GM18508 (cell line): ENCODE measurements at regions not wholly inside any gene's neighbourhood (a gene's known extent, or its start where the extent isn't known, plus 50 kb on each side); places are given as distances from the start of the nearest gene placed in this dataset.

Source experiments
- ATAC-seq: cut with Tn5 transposase; IDR thresholded peaks from one replicate; pipeline ENCODE4 v1.9.1; 2021; ENCODE audit warnings: moderate number of reproducible peaks; ENCODE audit not compliant: insufficient read depth, unreplicated experiment

DNA sequence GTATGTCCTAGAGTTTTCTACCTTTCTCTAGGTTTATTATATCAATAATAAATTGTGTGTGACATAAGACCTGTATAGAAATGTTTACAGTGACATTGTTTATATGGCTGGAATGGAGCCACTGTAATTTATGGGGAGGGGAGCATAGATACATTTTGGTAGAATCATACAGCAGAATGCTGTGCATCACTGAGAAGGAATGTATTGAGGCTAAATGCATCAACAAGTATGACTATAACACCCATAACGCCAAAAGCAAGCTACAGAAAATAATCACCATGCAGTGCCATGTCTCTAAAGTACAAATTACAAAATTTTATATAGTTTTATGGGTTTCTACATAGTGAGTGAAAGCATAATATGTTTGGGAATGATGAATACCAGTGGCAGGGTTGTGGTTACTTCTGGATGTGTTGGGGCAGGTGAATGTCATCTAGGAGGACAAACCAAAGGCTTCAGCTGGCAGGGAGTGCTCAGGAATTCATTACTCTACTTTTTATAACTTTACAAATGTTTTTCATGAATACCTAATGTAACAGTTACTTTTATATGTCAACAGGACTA is 226.0 kb upstream of the NETO1 start:
- ATAC-seq = no peak

DNA sequence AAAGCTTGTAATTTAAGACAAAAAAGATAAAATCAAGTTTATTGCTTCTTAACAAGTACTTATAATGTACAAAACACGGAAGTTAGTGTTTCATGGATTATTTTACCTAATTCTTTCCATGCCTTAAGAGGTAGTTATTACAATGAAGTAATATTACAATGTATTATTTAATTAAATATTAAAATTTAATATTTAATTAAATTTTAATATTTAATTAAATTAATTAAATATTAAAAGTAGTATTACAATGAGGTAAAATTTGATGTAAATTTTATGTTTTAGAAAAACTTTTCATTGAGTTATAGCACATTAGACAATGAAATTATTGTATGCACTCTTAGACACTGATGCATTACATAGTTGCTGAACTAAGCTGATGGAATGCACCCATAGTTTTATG is 220.7 kb upstream of the NETO1 start:
- no peak for ATAC-seq

DNA sequence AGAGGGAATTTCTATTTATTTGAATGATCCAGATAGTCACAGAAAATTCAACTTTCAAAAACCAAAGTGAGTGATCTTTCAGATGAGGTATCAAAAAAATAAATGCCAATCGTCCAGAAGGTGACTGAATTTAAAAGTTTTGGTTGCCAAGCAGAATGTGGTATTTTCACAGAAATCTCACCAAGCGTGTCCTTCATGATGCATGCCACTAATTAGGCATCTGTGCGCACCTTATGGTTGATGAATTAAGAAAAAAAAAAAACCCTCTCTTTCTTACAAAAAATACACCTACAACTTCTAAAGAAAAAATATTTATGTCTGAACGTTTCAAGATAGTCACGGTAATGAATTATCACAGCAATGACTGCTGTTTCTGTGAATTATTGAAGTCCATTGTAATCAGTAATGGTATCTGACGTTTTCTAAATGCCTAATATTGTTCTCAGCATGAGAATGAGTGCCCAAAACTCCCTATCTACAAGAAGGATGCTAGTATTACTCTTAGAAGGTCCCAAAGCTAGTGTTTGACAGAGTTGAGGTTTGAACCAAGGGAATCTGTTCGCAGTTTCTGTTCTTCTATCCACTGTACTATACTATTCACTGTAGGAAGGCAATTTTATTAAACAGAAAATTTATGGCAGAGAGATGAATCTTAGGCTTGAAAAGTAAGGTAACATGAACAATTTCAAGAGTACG is 219.6 kb upstream of the NETO1 start:
- no peak for ATAC-seq

DNA sequence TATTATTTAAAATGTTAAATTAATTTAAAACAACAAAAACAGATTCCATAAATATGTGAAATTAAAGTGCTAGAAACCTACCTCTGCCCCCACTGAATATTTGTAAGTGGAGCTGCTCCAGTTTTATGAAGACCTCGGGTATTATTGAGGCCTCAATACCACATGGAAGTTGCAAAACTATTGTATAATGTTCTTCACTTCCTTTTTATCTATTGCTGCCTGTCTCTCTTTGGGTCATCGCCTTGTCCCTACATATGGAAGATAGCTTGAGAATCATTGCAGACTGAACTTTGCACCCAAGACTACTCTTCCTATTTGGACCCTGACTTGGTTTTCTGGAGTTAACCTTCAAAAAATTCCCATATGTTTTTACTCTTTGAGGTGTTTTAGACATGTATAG is 212.1 kb upstream of the NETO1 start:
- ATAC-seq = no peak

DNA sequence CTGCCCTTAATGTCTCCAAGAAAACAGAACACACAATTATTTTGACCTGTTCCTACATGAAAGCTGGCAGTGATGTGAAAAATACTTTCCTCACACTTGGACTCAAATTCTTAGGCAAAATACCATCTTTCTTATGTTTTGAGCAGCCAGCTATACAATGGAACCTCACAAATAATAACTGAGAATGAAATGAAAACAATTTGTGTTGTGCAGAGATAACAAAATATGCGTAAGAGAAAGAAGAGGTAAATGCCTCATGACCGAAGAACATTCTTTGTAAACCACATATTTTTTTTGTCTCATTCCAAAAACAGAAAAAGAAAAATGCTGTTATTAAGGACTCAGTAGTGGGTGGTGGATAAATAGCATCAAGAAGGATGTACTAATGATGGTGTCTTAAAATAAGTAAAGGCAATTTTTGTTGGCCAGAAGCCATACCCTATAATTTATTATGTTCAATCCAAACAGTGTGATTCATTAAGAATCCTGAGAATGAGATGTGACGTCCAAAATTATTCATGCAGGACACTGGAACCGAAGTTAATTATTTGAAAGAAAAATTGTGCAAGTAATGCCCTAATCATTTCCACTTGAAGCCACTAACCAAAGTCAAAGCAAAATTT is 193.0 kb upstream of the NETO1 start:
- no peak for ATAC-seq

DNA sequence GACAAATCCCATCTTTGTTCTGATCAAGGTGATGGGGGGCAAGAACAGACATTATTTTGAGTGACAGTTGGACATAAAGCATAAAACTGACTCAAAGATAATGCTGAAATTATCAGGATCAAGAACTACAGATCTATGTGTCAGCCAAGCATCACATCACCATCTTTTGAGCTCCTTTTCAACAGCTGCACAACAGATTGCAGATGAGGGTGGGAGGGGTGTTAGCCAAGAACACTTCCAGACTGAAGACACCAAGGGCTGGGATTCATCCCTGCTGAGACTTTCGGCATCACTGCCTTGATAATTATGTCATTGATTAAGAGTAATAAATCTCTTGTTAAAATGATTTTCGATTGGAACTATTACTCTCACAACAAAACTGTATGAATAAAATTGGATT is 191.5 kb upstream of the NETO1 start:
- ATAC-seq = no peak

DNA sequence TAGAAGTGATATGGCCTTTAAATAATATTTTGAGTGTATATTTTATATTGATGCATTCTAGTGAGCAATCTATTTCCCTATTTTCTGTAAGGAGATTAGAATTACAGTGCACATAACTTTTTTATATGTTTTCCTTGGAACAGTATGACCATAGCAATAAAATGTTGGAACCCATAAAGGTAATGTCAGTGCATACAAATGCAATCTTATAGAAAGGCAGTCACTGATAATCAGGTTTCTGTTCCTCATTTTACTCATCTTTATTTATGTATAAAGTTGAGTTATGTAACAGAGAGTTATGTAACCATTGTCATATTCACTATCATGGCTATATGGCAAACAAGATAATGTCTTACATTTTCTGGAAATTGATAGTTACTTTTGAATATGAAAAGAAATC is 179.9 kb upstream of the NETO1 start:
- no peak for ATAC-seq

DNA sequence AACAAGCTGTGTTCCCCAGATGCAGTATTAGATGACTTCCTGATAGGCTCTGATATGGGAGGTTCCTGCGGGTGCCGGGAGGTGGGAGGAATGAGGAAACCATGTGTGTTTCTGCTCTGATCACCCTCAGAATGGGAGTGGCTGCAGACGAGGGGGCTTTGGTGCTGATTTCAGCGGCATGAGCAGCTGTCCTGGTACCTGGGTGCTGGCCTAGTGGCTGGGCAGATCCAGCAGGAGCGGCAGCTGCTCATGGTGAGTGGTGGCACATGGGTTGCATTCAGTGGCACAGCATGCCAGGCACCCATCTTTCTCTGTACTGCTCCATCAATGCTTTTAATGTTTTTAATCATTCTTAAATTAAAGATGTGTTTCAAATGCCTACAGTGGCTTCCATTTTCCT is 177.2 kb upstream of the NETO1 start:
- ATAC-seq = no peak

DNA sequence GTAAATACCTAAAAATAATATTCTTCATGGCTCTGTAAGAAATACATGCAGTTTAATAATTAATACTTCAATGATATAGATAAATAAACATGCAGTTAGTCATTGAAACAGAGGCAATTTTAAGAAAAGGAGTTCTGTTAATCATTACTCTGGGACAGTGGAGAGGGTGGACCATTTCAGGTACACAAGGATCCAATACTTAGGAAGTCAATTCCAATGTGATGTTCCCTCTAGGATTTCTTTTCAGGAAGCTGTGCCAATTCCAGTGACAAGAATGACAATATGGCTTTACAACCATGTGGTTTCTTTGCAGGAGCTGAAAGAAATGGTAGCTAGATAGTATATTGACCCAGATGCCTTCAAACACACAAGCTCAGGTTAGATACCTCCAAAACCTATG is 175.8 kb upstream of the NETO1 start:
- ATAC-seq = no peak

DNA sequence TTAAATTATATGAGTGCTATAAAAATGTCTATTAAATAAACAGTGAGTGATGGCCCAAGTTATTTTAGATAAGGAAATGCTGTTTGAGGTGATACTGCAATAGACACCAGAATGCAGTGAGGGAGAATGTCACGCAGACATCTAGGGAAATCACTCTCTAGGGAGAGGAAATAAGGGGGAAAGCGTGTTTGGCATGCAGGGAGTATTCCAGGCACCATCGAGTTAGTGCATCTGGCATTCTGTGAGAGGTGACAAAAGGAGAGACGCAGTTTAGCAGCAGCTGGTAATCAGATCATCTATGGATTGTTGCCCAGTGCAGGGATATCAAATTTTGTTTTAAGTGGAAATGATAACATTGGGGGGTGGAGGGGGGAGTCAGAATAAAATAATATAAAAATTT is 175.4 kb upstream of the NETO1 start:
- ATAC-seq = no peak

DNA sequence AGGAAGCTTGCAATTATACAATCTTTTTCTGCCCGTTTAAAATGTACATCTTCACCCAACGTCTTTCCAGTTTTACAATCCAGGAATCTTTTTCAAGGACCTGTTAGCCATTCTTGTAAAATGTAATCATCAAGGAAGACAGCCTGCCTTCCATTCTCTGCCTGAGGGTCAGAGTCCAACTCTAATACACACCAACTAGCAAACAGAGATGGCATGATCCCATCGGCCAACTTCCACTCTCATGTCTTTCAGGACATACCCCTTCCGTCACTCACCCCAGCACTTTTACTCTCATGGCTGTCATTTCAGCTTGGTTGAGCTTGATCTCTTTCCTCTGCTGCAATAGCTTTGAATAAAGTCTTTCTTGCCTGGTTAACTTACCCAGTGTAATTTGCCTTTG is 172.5 kb upstream of the NETO1 start:
- no peak for ATAC-seq

DNA sequence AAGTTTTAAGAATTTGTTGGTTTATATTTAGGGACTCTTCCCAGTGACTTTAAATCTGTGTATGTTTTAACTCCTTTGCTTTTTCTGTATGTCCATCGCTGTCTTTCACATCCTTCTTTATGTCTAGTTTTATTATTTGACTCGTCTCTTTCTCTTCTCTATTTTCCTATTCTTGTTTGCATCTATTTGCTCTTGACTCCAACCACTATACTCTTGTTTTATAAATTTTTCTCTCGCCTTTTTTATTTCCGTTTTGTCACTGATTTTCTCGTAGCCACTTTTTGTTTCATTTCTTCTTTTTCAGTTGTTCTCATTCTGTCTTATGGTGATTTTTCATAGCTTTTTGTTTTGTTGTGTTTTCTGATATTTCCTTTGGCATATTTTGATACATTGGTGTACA is 170.5 kb upstream of the NETO1 start:
- no peak for ATAC-seq

DNA sequence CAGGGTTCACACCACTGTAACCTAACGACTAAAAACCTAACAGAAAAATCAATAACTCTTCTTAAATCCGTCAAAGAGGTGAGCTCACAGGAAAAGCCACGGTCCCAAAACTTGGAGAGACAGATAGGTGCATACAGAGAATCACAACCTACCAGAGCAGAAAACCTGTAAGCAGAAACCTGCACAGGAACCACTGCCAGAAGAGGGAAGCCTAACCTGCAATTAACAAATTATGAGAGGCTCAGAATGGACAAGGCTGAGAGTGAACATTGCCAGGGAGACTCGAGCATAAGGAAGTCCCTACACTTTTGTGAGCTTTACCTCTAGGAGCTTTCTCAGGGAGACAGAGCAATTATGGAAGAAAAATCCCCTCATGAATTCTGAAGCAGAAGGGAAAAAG is 156.2 kb upstream of the NETO1 start:
- ATAC-seq = no peak

DNA sequence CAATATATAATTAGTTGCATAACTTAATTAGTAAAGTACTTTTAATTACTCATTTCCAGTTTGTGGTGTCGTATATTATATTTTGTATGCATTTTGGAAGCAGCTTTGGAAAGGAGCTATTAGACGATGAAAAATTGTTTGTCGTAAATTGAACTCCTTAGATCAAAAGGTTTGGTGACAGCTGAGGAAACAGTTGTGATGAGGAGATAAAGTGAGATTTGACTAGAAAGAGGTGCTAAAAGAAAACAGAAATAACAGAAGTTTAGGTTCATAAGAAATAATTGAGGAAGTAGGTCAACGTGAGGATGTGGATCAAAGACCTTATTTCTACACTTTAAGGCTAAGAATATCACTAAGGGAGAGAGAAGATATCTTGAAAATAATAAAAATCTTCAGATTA is 141.9 kb upstream of the NETO1 start:
- no peak for ATAC-seq

DNA sequence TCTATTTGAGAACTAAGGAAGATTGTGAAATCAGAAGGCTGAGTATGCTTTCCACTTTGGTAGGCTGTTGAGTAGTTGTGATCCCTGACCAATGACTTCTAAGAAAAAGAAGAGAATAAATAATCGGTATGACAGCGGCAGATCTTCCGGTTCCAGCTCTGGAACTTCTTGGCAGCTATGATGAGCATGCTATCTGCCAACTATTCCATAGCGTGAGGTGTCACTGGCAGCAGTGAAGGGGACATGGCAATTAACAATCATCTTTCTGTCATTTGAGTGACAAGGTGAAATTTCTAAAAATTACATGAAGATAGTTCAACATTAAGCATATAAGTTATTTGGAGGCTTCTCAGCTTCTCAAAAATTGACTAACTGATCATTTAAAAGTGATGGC is 140.1 kb upstream of the NETO1 start:
- no peak for ATAC-seq

DNA sequence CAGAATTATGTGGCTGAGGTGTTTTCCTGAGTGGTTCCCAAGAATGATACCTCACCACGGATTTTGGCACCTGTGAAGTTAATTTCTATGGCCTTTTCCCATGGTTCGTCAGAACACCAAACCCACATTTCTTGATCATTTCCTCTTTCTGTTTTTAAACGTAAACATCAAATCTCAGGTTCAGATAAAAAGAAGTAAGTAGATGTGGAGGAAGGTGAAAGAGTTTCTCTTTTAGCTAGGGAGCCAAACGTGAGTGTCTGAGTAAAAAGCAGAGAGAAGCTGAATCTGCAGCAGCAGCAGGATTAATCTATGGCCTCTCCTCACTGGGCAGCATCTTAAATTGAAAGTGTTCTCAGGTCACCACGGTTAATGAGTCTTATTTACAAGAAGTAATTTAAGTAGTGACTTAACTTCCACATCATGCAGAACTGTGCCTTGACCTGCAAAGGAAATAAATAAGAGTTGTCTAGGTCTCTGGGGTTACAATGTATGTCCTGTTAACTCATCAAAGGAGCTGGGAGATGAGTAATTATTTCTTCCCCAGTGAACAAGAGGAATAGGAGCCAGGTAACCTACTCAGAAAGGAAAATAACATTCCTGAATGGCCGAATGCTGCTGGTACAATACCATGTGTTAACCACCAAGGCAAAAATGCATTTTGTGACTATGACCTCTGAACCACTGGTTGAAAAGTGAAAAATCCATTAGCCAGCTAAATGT is 139.6 kb upstream of the NETO1 start:
- ATAC-seq = no peak

DNA sequence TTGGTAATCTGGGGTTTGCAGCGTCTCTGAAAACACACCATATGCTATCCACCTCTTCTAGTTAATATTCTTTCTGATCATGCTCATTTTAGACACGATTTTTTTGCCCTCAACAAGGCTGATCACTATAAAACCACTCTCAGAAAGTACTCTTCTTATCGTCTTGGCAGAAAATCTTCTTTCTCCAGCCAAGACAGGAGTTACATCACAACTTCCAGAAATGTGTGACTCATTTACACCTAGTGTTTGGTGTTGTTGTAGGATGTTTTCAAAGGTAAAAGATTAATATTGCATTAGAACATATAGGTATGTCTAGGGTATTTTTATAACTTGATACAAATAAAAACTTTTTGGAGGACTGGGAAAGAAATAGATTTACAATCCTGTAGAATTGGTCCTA is 138.5 kb upstream of the NETO1 start:
- no peak for ATAC-seq

DNA sequence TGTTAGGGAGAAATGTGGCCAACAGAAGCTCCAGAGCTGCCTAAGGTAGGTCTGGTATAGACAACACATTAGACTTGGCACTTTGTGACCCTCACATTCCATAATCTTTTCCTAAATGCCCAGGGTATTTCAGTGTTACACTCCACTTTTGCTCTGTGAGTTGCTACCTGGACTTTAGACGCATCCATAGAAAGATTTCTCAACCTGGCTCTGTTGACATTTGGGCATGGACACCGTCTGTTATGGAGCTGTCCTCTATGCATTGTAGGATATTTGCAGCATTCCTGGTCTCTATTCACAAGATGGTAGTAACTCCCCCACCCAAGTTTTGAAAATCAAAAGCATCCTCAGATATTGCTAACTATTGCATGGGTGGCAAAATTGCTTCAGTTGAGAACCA is 136.5 kb upstream of the NETO1 start:
- ATAC-seq = no peak

DNA sequence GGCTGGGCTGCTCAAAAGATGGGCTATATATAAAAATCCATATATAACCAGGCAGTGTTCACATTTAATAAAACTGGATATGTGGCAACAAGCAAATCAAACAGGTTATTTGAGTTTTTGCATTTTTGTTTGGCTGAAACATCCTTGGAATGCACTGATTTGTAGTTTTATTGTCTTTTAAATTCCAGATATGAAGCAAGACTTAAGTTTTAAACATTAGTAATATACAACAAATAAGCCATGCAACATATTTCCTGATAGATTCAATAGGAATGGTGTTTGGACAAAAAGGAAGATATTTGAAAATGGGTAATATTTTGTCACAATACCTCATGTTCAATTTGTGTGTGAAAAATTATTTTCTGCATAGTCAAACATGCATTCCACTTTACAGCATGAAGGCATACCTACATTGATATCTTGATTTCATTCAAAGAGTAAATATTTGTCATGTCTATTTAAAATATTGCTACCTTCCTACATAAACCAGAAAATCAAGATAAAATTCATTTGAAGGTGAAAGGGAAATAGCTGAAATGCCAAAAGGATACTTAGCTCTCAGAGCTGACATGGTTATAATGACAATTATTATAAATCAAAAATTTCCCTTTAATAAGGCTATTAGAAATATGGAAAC is 132.3 kb upstream of the NETO1 start:
- ATAC-seq = no peak

DNA sequence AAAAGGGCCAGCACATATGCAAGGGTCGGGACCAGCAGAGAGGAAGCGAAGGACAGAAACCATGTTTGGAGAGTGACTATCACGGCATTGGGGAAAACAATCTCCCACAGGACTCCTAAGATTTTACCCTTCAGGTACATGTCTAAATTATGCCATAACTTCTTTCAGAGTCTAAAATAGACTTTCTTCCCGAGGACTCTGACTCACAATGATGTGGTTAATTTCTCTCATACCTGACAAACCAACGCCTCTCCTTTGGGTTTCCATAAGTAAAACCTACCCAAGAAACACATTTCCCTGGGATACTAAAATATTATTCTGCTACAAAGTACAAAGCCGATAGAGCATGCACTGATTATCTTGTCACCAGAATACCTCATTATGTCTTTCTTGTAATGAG is 127.8 kb upstream of the NETO1 start:
- ATAC-seq = no peak

DNA sequence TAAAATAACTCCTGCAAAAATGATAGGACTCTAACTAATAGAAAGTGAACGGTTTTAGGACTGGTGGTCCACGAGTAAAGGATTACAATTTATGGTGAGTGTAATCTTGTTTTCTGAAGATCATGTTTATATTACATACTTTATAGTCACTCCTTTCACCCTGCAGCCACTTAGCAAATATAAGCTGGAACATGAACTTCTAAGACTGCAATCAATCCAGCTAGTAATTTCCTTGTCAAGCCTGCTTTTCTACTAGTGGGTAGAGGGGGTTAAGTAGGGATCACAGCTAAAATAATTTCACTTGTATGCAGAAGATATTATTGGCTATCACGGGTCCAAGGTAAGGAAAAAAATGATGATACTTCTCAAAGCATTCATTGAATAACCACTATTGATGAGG is 125.5 kb upstream of the NETO1 start:
- ATAC-seq = no peak
